Brain pericyte (primary cell): ENCODE measurements at regions not wholly inside any gene's neighbourhood (a gene's known extent, or its start where the extent isn't known, plus 50 kb on each side); places are given as distances from the start of the nearest gene placed in this dataset.

Experiments
- DNase-seq: peaks from one replicate; pipeline ENCODE4 v3.0.0-alpha.2; 2012; ENCODE audit warnings: low read depth, low spot score

DNA sequence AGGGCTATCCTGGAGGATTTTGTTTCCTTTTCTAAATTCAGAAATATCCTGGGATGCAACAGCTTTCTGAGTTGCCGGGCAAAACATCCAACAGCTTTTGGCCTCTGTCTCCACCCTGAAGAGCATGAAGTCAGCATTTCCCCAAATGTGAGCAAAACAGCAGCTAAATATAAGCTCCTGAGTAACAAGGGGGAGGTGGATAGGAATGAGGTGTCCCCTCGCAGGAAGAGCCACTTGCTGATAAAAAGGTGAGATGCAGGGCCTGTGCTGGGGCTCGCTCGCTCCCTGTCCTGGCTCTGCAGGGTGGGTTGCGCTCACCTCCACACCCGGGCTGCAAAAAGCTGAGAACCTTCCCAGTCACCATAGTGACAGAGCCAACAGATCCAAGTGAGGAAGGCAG lies 264.3 kb downstream of the ZEB1 start:
- DNase-seq = no peak

DNA sequence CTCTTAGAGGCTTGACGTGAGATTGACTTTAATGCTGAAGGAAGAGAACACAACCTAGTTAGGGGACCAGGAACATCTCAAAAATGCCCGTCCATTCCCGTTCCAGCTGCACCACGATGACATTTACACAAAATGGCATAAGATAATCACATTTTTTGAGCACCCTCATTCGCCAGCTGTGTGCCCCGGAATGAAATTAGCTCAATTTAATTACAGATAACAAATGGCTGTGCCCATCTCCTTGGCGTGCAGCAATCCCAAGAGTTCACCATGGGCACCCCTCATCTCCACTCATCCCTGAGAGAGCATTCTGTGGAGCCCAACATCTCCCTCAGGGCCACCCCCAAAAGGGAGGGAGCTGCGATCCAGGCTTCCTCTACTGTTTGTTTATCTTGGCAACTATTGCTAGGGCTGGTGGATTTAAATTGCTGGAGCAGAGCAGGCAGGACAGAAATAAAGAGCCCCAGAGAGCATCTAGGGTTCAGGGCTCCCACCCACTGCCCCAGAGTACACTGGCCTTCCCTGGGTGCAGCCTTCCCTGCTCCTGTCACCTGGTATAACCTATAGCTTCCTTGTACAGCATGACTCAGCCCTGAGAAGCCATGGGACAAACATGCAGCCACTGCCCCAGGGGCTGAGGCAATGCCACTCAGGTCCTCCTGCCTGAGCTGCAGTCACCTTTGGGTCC lies 263.5 kb downstream of the ZEB1 start:
- no peak for DNase-seq

DNA sequence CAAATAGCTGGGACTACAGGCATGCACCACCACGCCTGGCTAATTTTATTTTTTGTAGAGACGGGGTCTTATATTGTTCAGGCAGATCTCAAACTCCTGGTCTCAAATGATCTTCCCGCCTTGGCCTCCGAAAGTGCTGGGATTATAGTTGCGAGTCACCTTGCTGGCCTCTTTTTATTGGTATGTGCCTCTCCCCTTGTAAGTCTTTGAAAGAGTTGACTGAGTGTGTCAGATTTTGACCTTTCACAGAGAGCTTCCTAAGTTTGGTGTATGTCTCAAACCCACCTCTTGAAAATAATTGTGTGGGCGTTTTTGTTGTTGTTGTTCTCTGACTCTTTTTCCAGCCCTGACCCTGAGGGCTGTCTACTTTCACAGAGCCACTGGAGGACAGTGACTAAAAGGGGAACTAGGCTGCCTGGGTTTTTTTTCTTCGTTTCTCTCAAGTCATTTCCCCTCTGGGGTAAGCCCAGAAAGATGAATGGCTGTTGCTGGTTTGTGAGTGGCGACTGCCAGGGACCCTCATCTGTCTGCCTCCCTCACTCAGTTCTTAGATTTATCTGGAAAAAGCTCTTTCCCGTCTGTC lies 262.8 kb downstream of the ZEB1 start:
- DNase-seq = no peak

DNA sequence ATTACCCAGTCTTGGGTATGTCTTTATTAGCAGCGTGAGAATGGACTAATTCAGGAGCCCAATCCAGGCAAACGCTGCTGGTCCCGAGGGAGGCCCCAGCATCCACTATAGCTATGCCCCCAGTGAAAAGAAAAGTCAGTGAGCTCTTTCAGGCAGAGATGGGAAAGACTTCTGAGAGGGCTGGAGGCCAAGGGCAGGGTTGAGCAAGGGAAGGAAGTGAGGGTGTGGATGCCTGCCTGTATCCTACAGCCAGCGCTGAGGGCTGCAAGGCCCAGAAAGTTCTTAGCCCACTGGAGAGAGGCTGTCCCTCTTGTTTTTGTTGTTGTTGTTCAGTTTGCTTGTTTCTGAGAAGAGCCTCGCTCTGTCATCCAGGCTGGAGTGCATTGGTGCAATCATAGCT lies 261.6 kb downstream of the ZEB1 start:
- no peak for DNase-seq
